ENCODE measurements at regions not wholly inside any gene's neighbourhood (a gene's known extent, or its start where the extent isn't known, plus 50 kb on each side); places are given as distances from the start of the nearest gene placed in this dataset.

DNA sequence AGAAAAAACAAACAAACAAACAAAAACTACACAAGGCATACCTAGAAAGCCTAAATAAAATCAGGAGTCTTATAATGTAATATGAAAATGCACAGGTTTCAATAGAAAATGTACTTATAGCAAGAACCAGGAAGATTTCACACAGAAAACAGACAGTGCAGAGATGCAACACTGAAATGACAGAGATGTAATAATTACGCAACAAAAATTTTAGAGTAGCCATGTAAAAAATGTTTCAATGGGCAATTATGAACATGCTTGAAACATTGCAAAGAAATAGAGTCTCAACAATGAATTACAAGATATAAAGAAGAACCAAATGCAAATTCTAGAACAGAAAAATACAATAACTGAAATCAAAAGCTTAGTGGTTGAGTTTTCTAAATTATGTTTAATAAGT lies 405.9 kb downstream of the PLK2 start:
- DNase-seq: no peak

DNA sequence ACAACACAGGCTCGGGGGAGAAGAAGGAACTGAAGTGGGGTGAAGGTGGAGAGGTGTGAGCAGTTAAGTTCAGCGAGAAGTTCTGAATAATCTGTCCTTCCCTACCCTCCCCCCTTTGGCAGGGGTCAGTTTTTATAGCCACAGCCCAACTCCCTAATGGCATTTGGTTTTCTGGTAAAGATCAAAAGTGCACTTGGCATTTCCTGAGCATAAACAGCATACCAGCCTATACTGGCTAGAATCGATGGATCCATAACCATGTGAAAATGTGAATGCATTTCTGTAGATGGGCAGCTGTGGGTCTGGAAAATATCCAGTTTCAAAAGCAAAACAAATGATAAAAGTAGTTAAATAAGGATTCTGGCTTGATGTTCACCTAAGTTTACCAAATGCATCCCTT lies 410.9 kb downstream of the PLK2 start:
- DNase-seq: no peak

DNA sequence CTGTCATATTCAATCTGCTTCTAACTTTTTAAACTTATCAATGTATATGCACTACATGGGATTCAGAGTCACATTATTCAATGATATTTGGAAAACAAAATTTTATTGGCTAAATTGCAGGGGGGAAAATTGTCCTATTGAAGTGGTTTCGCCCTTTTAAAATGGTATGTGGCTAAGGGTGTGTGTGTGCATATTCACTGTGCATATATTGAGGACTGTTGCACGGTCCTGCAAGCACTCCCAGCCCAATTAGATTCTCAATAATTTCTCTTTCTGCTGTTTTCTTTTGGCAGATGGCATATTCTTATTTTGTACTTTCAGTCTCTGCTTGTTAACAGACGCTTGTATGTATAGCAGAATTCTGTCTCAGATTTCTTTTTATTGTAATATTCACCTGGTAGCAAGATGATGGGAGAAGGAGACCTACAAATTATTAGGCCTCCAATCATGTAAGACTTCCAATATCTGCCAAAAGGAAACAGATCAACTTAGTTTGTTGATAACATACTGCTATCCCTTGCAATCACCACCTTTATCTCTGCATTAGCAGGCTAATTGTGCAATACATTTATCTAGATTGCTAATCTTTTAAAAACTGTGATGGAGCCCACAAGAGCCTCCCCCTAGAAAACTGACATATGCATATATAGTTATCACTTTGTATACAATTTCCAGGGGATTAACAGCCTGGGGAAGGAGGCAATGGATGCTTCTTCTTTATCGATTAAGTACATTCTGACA lies 411.5 kb downstream of the PLK2 start:
- no peak for DNase-seq

DNA sequence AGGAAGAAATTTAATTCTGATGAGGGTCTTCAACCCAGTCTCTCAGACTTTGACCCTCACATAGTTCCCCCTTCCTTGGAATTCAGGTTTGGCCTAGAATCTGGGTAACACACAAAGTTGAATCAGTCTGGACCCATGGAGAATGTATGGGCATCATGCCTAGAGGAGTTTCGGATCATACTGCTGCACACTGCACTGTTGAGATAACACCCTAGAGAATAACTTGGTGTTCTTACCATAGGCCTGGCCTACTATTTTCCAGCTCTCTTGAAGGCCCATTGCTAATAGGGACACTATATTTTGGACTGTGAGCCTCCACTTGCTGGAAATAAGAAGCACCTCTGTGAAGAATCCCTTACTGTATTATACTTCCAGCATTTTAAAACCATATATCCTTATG lies 413.5 kb downstream of the PLK2 start:
- DNase-seq: no peak

DNA sequence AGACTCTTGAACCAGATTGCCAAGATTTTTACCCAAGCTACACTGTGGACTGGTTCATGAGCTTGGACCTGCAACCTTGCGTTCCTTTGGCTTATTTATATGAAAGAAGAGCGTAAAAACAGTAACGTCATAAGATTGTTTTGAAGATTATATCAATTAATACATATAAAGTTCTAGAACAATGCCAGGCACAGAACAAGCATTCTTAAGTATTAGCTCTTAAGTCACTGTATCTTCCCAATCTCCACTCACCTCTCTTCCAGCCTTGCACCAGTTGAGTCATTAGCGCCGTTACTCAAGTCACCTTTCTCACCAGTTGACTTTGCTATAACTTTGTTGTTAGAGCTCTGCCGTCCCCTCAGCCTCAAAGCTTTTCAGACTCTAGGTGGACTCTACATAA lies 415.7 kb downstream of the PLK2 start:
- no peak for DNase-seq

DNA sequence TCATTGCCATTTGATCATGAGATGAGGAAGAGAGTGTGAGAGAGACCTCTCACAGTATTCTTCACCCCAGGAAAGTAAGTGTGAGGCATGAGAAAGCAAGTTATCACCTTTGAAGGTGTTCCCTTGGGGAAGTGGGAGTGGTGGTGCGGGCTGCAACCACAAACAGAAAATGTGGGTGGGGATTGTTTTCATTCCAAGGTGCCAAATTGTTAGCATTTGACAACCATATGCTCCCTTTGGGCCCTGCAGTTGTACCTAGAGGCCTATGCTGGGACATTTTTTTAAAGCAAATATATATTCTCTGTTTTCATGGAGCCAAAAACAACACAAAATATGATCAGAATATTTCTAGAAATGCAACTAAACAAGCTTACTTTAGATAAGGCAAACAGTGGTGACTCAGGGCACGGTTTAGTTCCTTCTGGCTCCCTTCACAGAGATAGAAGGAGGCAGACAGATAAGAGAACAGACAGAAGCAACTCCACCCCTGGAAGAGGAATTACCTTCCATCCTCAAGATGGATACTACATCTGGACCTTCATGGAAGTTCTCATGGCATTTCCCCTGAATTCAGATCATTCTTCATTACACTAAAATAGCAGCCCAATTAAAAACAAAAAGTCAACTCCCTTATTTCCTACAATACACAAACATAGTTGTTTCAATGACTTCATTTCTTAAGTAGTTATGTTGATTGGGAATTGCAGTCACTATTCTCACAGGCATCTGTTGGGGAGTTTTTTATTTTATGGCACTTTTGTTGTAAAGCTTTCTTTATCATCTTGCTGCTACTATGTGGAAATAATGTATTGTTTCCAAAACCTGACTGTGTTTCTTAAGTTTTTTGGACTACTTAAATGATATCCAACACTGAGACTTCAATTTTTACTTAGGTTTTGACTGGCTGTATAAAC lies 416.6 kb downstream of the PLK2 start:
- DNase-seq: no peak

DNA sequence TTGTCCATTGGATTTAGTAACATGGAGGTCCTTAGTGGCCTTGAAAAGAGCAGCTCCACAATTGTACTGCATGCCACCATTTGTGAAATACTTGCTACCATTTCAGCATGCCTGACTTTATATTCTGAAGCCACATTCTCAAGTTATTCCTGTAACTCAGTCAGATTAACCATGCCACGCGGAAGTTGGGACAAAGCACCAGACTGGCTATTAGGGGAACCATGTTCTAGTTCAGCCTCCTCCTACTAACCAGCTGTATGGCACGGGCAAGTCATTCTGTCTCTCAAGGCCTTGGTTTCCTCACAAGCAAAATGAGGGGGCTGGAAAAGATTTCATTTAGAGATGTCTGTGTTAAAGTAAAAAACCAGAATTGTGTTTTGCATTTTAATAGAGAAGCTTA lies 418.0 kb downstream of the PLK2 start:
- no peak for DNase-seq

DNA sequence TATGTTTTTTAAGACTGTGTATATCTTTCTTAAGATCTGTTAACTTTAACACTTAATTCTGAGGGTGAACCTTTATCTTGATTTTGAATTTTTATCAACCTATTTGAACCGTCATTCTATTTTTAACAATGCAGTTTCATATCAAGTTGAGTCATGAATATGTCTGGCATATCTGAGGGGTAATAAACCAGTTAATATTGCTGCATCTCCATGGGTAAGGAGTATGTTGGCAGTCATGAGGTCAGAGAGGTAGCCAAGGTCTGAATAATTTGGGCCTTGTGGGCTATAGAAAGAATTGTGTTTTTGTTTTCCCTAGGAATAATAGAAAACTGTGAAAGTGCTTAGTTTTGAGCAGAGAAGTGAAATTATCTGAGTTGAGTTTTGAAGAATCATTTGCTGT lies 419.0 kb downstream of the PLK2 start:
- DNase-seq: no peak

DNA sequence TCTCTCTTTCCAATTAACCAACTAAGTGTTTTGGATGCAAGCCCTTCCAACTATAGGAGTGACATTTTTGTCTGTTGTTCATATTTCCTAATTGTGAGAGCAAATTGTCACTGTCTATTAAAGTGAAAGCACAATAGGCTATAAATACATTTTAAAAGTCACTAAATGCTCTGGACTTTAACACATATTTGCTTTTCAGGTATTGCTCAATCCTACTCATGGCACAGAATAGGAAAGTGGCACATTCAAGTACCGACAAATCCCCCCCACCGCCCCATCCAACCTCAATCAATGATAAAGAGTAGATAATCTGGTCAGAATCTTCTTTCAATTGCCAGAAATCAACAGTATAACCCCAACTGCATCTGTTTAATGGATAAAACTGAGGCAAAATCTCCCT lies 419.8 kb downstream of the PLK2 start:
- DNase-seq: no peak

DNA sequence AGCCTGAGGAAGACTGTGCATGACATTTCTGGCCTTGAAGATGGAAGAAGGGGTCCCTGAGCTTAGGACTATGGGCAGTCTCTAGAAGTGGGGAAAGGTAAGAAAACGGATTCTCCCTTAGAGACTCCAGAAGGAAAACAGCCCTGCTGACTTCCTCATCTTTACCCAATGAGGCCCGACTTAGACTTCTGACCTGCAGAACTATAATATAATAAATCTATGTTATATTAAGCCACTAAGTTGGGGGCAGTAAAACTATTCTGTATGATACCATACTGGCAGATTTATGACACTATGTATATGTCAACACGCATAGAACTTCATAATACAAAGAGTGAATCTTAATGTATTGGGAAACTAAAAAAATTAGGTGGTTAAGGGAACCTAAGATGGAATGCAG lies 422.0 kb downstream of the PLK2 start:
- DNase-seq: no peak

DNA sequence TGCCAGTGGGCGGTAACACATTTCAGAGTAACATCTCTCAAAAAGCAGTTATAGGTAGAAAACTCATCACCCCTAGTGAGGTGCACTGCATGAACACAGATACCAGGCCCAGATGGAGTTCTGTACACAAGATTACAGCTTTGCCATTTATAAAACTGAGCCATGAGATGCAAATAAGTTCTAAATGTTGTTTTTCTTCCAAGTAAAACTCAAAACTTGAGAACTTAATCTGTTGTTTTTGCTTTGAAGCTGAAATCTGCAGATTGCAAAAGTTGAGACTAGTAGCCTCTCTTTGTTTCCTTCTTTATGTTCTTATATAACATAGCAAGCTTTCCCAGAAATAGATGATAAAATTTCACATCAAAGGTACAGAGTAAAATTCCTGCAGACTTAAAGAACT lies 434.1 kb downstream of the PLK2 start:
- no peak for DNase-seq

DNA sequence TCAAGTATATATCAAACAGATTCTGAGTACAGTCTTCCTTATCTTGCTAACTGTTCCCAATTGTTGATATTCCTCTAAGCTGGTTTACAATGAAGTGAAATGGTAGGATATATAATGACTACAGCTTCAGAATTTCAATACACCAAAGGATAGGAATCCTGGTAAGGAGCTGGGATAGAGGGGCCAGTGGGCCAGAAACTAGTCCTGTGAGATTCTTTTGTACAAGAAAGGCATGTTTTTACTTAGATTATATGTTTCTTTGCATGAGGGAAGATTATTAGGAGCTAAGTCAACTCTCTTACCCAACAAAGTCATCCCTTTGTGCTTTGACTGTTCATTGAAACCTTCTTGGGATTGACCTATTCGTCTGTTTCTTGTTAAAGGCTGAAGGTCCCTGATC lies 435.7 kb downstream of the PLK2 start:
- no peak for DNase-seq

DNA sequence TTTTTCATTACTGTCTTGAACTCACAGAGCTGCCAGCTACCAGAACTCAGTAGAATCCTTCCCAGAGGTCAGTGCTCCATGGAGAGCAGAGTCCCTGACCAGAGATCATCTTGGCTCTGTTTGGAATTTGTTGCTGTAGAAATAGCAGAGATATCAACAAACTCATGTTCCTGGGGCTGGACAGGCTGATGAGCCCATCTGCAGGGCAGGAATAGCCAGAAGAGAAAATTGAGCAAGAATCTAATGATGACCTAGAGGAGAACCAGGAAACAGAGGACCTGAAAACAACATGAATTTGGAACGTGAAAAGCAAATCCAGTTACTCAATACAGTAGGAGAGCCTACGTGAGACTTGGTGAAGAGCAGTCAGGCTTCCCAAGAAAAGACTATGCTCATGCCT lies 437.8 kb downstream of the PLK2 start:
- no peak for DNase-seq

DNA sequence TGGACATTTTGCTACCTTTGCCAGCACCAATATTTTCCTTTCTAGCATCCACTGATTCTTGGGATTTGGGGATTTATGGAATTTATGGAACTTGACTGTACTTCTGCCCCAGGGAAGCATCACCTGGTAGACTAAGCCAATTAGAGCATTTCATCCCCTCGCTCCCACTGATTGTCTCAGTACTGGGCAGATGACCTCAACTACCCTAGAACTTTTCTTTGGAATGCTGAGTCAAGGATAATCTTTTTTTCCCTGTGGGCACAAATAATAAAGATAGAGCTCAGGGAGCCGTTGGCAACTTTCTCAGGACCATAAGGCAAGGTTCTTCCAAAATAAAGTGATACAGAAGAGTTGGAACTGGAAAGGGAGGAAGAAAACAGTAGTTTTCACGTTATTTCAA lies 438.4 kb downstream of the PLK2 start:
- no peak for DNase-seq

DNA sequence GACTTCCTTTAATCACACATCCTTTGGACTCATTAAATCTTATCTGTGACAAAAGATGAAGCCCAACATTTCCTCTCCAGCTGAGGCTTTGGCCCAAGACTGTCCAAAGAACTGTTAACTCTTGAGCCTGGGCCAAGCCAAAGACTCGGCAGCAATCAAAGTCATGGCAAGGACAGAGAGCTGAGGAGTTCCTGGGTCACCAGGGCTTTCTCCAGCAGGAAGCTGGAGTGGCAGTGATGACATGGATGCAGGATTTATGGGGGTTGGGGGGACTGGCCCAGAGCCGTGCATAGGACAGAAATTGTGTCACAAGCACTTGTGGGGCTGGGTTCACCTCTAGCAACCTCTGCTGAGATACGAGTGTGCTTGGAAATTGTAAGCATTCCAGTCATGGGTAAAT lies 440.3 kb downstream of the PLK2 start:
- no peak for DNase-seq

DNA sequence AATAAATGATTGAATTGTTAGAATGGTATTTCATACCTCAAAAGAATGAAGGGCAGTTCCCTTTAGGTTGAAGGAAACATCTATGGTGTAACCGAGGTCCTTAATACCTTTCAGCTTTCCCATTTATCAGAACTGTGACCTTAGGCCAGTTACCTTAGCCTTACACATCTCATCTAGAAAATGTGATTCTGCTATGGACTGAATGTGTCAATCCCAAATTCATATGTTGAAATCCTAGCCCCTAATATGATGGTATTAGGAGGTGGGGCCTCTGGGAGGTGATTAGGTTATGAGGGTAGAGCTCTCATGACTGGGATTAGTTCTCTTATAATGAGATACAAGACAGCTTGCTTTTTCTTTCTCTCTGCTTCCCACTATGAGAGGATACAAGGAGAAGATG lies 441.9 kb downstream of the PLK2 start:
- DNase-seq: no peak

DNA sequence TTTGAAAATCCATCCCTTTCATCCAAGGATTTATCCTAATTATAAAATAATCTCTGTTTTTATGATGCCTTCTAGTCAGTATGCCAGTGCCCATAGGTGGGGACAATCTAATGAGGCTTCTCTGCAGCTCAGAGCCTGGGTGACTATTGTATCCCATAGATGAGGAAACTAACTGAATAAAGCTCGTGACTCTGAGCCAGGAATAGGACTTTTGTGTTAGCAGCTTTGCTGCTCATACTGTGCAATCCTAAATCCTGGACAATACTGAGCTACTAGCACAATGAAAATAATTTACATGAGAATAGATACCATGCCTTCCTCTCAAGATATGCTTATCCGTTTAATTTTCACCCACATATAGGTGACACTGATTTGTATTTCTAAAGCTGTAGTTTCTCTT lies 443.0 kb downstream of the PLK2 start:
- DNase-seq: no peak

DNA sequence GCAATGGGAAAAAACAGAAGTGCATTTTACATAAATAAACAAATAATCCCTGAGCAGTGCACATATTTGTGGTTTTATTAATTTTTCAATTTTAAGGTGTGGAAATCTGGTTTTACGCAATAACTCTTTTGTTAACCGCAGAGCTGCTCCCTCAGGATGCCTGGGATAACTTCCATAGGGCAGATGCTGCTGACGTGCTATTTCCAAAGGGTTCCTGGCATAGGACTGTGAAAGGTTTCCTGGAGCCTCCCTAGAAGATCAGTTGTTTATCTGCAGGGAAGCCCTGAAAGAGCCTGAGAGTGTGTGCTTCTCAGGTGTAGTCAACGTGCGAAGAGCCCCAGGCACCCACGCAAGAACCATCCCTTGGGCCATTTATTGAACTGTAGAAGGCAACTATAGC lies 443.5 kb downstream of the PLK2 start:
- no peak for DNase-seq

DNA sequence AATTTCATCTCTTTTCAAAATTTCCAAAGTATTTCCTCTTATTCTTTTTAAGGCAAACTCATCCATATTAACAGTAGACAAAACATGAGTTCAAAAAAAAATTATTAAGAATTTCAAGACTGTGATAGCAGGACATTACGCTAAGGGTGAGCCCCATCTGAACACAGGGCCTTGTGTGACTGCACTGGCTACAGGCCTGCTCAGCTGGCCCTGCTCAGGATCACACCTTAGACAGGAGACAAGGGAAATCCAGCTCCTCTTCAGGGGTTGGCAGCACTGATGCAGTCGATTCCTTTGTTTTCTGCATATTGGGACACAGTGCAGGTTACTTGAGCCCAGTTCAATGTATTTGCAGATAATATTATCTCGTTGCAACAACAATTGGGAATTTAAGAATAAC lies 444.7 kb downstream of the PLK2 start:
- no peak for DNase-seq

DNA sequence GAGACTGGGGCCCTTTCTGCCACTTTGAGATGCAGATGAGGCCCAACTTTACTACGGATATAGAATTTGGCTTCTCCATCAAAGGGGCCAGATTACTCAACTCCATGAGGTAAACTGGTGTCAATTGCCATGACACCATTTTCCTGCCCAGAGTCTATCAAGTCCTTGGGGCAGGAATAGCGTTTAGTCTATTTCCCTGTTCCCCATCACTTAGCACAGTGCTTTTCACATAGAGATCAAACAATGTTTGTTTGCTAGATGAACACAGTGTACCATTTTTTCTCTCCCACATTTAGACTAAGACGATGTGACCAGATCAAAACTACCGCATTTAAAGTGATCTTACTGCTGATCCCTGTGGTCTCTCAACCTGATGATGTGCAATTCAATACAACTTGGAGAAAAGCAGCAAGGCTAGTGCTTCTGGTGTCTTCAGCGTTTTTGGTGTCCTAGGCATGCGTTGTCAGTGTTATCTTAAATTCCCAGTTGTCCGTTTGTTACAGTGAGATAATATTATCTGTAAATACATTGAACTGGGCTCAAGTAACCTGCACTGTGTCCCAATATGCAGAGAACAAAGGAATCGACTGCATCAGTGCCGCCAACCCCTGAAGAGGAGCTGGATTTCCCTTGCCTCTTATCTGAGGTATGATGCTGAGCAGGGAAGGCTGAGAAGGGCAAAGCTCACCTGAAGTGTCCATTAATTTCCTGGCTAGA lies 446.2 kb downstream of the PLK2 start:
- DNase-seq: no peak

DNA sequence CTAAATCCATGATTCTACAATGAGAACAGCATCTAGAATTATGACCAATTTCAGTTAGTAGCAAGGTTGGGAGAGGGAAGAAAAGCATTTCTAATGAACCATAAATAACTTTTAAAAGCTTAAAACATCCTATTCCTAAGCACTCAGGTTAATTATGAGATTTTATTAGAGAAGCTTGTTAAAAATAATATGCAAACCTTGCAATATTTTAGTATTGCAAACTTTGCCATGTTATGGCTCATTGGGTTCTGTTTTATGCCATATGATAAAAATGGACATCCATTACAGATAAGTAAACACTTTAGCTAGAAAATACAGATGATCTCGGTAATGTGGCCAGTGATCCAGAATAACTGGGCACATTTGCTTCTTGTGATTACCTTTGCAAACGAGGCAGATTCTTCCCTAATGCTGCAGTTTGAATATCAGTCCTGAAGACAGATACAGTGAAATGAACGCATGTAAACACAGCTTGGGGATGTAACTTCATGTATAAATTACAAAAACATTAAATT lies 447.0 kb downstream of the PLK2 start:
- no peak for DNase-seq

DNA sequence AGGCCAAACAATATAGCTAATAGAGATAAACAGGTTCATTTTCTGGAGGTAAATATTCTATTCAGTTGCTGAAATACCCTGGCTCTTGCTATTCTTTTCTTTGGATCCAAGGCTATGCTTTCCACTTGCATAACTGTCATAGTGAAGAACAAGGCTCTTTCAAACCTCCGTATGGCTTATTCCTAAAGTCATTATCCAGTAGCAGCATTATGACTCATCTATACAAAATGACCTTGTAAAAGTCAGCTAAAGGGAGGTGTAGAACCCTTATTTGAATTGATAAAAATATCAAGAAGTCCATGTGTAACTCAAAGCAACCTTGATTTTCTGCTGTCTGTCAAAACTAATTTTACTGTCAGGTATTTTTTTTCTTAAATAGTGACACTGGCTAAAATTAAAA lies 447.8 kb downstream of the PLK2 start:
- DNase-seq: no peak

DNA sequence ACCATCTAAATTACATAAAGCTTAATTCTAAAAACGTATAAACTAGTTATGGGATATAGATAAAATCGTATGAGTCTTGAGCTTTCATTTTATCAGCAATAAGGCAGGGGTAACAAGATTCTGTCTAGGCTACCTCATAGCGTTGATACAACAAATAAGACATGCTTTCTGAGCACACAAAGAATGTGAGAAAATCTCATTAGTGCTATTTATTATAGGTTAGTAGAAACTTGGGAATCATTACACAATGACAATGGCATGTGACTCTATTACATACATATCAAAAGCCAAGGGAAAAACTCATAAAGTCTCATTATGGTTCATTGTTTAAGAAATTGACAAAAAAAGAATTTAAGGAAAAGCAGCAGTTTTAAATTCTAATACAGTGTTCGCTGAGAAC lies 448.6 kb downstream of the PLK2 start:
- DNase-seq: no peak

DNA sequence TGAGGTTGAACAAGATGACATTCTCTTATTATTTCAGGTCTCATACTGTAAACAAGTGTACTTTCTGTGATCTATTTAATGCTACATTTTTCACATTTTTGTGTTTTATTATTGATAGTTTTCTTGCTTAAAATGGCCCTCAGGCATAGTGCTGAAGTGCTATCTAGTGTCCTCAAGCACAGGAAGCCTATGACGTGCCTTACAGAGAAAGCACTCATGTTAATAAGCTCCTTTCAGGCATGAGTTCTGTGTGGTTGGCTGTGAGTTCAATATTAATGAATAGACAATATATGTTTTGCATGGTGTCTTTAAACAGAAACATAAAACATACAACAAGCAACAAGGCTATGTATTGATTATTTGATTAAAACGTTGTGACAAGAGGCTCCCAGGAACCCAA lies 450.1 kb downstream of the PLK2 start:
- DNase-seq: no peak

Measured in CD4-positive, alpha-beta T cell treated with Interleukin-6 for 4 hours (primary cell).